Common myeloid progenitor, CD34-positive (primary cell): ENCODE measurements at regions not wholly inside any gene's neighbourhood (a gene's known extent, or its start where the extent isn't known, plus 50 kb on each side); places are given as distances from the start of the nearest gene placed in this dataset.

Experiments
- CTCF ChIA-PET: fragments of 350-600 bp; sonication (Branson Sonifier 250); formaldehyde crosslinking; loops from one replicate; lab custom pipeline; 2021; ENCODE audit warnings: antibody characterized with exemption; lab: Charles Lee
- POLR2A ChIA-PET: fragments of 350-600 bp; sonication (Branson Sonifier 250); formaldehyde crosslinking; loops from one replicate; lab custom pipeline; 2021; ENCODE audit warnings: antibody characterized with exemption; lab: Charles Lee
- DNase-seq, 3 donors: peaks; one replicate each; pipeline versions ENCODE4 v3.0.0 to v3.0.0-alpha.2; 2013
- H3K27ac ChIP-seq, 2 experiments: 1 replicate in 1 of 2; 2 replicates in 1 of 2; pipeline ENCODE4 v1.7.0; 2013; ENCODE audit warnings: inconsistent platforms in 2 of 2, low read length in 2 of 2, mild to moderate bottlenecking in 2 of 2, low read depth in 1 of 2, moderate library complexity in 1 of 2; ENCODE audit not compliant: severe bottlenecking in 2 of 2, insufficient read depth in 1 of 2, poor library complexity in 1 of 2
- H3K27me3 ChIP-seq, 5 experiments: replicated peaks in 2 of 5; 1 replicate in 3 of 5; 2 replicates in 2 of 5; pipeline versions ENCODE4 v1.6.1 to v1.7.0; 2013; ENCODE audit warnings: low read length in 4 of 5, mild to moderate bottlenecking in 2 of 5, moderate library complexity in 2 of 5, inconsistent platforms in 1 of 5; ENCODE audit not compliant: insufficient read depth in 5 of 5, control insufficient read depth in 4 of 5
- H3K36me3 ChIP-seq, 4 experiments: 1 replicate in 2 of 4; 2 replicates in 2 of 4; pipeline versions ENCODE4 v1.6.1 to v1.7.0; 2013; ENCODE audit warnings: low read length in 3 of 4, control low read depth in 1 of 4, mild to moderate bottlenecking in 1 of 4; ENCODE audit not compliant: control insufficient read depth in 4 of 4, insufficient read depth in 4 of 4
- H3K4me1 ChIP-seq, 4 experiments: 1 replicate in 3 of 4; 2 replicates in 1 of 4; pipeline versions ENCODE4 v1.6.1 to v1.7.1; 2013; ENCODE audit warnings: low read length in 3 of 4, mild to moderate bottlenecking in 3 of 4, control low read depth in 1 of 4, inconsistent platforms in 1 of 4, moderate library complexity in 1 of 4; ENCODE audit not compliant: control insufficient read depth in 4 of 4, insufficient read depth in 4 of 4; ENCODE audit errors: control extremely low read depth in 1 of 4
- H3K4me3 ChIP-seq, 7 experiments: 1 replicate in 4 of 7; 2 replicates in 3 of 7; pipeline versions ENCODE4 v1.5.1 to v1.7.0; 2013; ENCODE audit warnings: mild to moderate bottlenecking in 7 of 7, low read length in 6 of 7, moderate library complexity in 6 of 7, inconsistent platforms in 2 of 7, low read depth in 2 of 7, control low read depth in 1 of 7; ENCODE audit not compliant: insufficient read depth in 4 of 7, control insufficient read depth in 1 of 7; ENCODE audit errors: extremely low read depth in 1 of 7
- H3K9me3 ChIP-seq, 5 experiments: 1 replicate in 4 of 5; 2 replicates in 1 of 5; pipeline versions ENCODE4 v1.6.1 to v1.7.1; 2013; ENCODE audit warnings: low read length in 4 of 5, mild to moderate bottlenecking in 2 of 5, inconsistent platforms in 1 of 5, low read depth in 1 of 5, moderate library complexity in 1 of 5; ENCODE audit not compliant: control insufficient read depth in 4 of 5, insufficient read depth in 2 of 5; ENCODE audit errors: control extremely low read depth in 1 of 5
- WGBS: methylation state at CpG from one replicate; pipeline ENCODE4 v1.1.5; 2013; ENCODE audit not compliant: insufficient coverage; 5-methylcytosine and 5-hydroxymethylcytosine counted together

GRCh38 chr4:138677212-138677611 lies 338.4 kb upstream of the NOCT start:
- Histone ChIP-seq H3K27ac (no peak overlapping the region), H3K4me3 (no peak overlapping the region), H3K9me3 (no peaks in the 10 kb centered on the region), H3K27me3 (peaks cover 0 to 5% (median 3%) of the 10 kb centered on the region in 5 experiments), H3K4me1 (no peaks in the 10 kb centered on the region), H3K36me3 (no peaks in the 10 kb centered on the region)
- POLR2A ChIA-PET: no interaction called here
- CTCF ChIA-PET: interaction anchor here (1.2 to 1.4 kb wide), 2 partner anchors 13 to 16 kb away, joined by 3 read pairs; no protein-coding TSS in a partner anchor
- 81% methylated on average over 2 of the region's 4 CpGs for WGBS
- DNase-seq: no peak

DNA sequence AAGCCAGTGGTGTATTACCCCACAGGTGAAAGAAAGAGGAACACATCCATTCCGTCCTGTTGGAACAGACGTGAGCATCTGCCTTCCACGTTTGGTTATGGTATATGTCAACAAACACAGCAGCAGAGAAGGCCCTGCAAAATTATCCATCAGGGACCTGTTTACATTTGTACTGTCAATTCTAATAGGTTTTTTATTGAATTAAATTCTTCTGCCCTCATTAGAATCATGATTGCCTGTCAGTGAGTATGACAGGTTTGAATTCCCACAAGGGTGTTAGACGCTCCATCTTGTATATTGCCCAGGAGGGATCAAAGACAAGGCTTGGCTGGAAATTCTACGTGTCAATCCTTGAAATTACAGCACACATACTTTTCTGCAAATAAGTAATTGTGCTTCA lies 339.9 kb upstream of the NOCT start:
- H3K4me3 ChIP-seq: no peak overlapping the region
- H3K27ac ChIP-seq: no peak overlapping the region
- H3K4me1 ChIP-seq: no peaks in the 10 kb centered on the region
- H3K27me3 ChIP-seq: peaks cover 0 to 7% (median 0%) of the 10 kb centered on the region in 5 experiments
- H3K9me3 ChIP-seq: no peaks in the 10 kb centered on the region
- ChIA-PET POLR2A (no interaction called here), CTCF (no interaction called here)
- 100% methylated on average over 3 of the region's 5 CpGs for WGBS
- no peaks in the 10 kb centered on the region for H3K36me3 ChIP-seq
- no peak for DNase-seq

DNA sequence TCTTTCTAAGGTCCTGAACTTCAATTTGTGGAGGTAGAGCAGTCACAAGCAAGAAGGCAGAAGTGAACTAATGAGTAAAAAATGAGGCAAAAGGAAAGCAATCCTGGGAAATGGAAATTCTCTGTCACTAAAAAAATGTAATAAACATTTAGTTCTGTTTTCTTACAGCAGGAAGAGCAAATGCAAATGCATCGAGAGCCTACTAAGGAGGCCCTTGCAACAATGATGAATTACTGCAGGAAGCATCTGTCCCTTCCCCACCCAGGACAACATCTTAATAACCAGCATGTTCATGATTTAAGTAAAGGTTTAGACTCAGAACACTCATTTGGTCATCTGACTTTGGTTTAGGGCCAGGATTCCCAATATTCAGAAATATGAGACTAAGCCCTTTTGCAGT lies 341.4 kb upstream of the NOCT start:
- CTCF ChIA-PET: no interaction called here

DNA sequence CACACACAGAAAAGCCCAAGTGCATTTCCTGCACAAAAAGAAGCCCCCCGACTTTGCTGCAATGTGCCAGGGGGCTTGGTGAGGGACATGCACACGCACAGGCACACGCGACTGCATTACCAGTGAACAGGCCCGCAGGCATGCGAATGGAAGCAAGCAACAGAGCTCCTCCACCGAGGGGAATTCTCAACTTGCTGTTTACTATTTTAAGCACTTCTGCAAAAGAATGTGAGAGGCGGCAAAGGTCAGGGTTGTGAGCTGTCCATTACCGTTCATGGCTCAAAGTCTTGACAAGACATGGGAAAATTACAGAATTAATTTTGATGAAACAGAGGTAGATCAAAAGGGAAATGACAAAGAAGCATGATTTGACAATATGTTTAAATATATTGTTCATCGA lies 342.5 kb upstream of the NOCT start:
- Histone ChIP-seq H3K27ac (no peak overlapping the region), H3K9me3 (no peaks in the 10 kb centered on the region), H3K4me1 (no peaks in the 10 kb centered on the region), H3K36me3 (no peaks in the 10 kb centered on the region), H3K27me3 (peaks cover 0 to 7% (median 0%) of the 10 kb centered on the region in 5 experiments), H3K4me3 (no peak overlapping the region)
- DNase-seq: no peak
- CTCF ChIA-PET: no interaction called here
- WGBS: 70% methylated on average over 9 of the region's 10 CpGs
- POLR2A ChIA-PET: no interaction called here

More for the DNA sequence above, 341.4 kb upstream of the NOCT start:
- peaks cover 0 to 7% (median 0%) of the 10 kb centered on the region in 5 experiments for H3K27me3 ChIP-seq
- no peak overlapping the region for H3K4me3 ChIP-seq
- POLR2A ChIA-PET: no interaction called here
- 0% methylated on average over 1 of the region's 1 CpG for WGBS
- H3K4me1 ChIP-seq: no peaks in the 10 kb centered on the region
- no peak overlapping the region for H3K27ac ChIP-seq
- no peak for DNase-seq
- H3K36me3 ChIP-seq: no peaks in the 10 kb centered on the region
- no peaks in the 10 kb centered on the region for H3K9me3 ChIP-seq

GRCh38 chr4:138672393-138672976 lies 343.1 kb upstream of the NOCT start:
- no peaks in the 10 kb centered on the region for H3K36me3 ChIP-seq
- CTCF ChIA-PET: interaction anchor here (0.6 to 1.9 kb wide), 2 partner anchors 8 to 1653 kb away, joined by 3 to 4 read pairs; no protein-coding TSS in a partner anchor

DNA sequence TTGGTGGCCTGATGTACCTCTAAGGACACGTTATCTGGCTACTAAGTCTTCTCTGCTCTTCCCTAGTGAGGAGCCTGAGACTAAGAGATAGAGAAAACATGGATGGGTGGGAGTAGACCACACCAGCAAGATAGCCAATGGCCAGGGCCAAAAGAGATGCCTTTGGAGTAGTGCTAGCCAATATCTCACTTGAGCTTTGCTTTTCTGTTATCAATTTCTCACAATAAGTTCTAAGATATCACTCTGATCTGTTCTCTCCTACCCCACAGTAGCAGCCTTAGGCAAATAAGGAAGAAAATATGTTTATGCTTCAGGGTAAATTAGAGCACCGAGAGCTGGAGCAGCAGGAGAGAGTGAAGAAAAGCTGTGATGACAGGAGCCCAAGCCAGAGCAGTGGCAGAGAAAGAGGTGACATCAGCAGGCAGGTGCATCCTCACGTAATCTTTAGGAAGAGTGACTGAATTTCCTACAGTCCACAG lies 343.9 kb upstream of the NOCT start:
- H3K27me3 ChIP-seq: peaks cover 0 to 4% (median 0%) of the 10 kb centered on the region in 5 experiments
- WGBS: 97% methylated on average over 3 of the region's 3 CpGs
- H3K4me3 ChIP-seq: no peak overlapping the region
- no peak for DNase-seq
- ChIA-PET CTCF (interaction anchor here (0.6 to 1.9 kb wide), 2 partner anchors 9 to 1652 kb away, joined by 3 to 4 read pairs; no protein-coding TSS in a partner anchor), POLR2A (no interaction called here)
- H3K27ac ChIP-seq: no peak overlapping the region
- H3K9me3 ChIP-seq: no peaks in the 10 kb centered on the region
- no peaks in the 10 kb centered on the region for H3K36me3 ChIP-seq
- no peaks in the 10 kb centered on the region for H3K4me1 ChIP-seq

More at GRCh38 chr4:138672393-138672976, 343.1 kb upstream of the NOCT start:
- POLR2A ChIA-PET: no interaction called here
- no peaks in the 10 kb centered on the region for H3K4me1 ChIP-seq
- no peak overlapping the region for H3K4me3 ChIP-seq
- peaks cover 0 to 4% (median 0%) of the 10 kb centered on the region in 5 experiments for H3K27me3 ChIP-seq
- no peak for DNase-seq
- H3K9me3 ChIP-seq: no peaks in the 10 kb centered on the region
- WGBS: 97% methylated on average over 6 of the region's 9 CpGs
- H3K27ac ChIP-seq: no peak overlapping the region

DNA sequence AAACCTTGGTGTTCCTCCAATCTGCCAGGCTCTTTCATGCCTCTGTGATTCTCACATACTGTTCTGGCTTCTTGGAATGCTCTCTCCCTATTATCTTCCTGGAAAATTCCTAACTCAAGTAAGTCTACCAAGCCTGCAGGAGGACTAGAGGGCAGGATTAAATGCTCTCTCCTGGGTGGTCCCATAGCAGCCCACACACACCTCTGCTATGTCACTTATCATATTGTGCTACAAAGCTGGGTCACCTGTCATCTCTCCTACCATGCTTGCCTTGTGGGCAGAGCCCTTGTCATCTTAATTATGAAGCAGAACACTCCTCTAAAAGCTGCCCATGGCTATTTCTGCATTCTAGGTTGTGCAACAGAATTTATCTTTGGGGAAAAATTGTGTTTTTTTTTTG lies 344.5 kb upstream of the NOCT start:
- H3K27me3 ChIP-seq: peaks cover 0 to 4% (median 0%) of the 10 kb centered on the region in 5 experiments
- no peak for DNase-seq
- H3K9me3 ChIP-seq: no peaks in the 10 kb centered on the region
- H3K4me1 ChIP-seq: no peaks in the 10 kb centered on the region
- no peak overlapping the region for H3K27ac ChIP-seq
- H3K4me3 ChIP-seq: no peak overlapping the region
- POLR2A ChIA-PET: no interaction called here
- H3K36me3 ChIP-seq: no peaks in the 10 kb centered on the region
- CTCF ChIA-PET: interaction anchor here (1.9 kb wide), 1 partner anchor 9 kb away, joined by 4 read pairs; no protein-coding TSS in a partner anchor
